GM19193 (cell line): ENCODE measurements at regions not wholly inside any gene's neighbourhood (a gene's known extent, or its start where the extent isn't known, plus 50 kb on each side); places are given as distances from the start of the nearest gene placed in this dataset.

Experiments used
- POLR2A ChIP-seq: IDR thresholded peaks from 4 replicates; pipeline ENCODE4 v1.6.1; 2011; ENCODE audit not compliant: insufficient read depth, insufficient read length; ENCODE audit errors: extremely low read depth

DNA sequence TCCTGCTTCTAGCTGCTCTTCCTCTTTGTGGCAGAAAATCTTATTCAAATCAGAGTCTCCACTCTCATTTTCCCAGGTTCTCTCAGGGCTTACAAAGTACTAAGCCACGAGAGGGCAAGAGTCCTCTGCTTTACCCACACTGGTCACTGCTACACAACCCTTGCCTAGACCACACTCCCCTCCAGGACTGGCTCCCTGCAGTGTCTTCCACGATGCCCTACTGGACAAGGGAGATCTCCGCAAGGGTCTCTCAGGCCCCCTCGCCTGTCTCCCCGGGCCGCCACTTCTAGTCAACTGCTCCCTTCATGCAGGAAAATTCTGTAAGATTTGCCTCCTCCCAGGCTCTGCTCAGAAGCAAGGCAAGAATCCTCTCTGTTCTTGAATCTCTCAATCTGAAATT, 319.6 kb downstream of the RRAGC start:
- TF ChIP-seq POLR2A, result no peak

DNA sequence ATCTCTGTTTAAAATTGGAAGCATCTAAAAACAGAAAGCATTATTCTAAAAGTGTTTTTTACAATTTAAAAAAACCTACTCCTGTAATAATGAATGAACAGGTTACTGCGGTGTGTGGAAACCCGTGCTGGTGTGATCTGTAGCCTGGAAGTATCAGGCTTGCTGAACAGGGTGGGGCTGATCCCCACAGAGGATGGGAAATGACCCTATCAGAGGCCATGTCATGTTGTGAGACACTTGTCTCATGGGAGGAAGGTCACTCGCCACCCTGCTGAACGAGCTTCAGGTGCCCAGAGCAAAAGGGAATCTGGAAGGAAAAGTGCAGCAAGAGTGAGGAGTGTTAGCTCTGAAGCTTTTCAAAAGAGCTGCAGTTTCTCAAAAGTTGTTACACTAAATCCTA, 320.7 kb downstream of the RRAGC start:
- TF ChIP-seq POLR2A, result no peak

DNA sequence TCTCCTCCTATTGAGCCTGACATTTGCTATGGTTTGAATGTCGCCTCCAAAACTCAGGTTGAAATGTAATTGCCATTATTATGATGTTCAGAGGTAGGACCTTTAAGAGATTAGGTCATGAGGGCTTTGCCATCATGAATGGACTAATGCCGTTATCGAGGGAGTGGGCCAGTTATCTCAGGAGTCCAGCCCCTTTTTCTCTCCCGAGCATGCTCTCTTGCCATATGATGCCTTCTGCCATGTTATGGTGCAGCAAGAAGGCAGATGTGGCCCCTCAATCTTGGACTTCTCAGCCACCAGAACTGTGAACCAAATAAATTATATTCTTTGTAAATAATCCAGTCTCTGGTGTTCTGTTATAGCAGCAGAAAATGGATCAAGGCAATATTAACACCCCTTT, 323.5 kb downstream of the RRAGC start:
- no peak for TF ChIP-seq POLR2A

DNA sequence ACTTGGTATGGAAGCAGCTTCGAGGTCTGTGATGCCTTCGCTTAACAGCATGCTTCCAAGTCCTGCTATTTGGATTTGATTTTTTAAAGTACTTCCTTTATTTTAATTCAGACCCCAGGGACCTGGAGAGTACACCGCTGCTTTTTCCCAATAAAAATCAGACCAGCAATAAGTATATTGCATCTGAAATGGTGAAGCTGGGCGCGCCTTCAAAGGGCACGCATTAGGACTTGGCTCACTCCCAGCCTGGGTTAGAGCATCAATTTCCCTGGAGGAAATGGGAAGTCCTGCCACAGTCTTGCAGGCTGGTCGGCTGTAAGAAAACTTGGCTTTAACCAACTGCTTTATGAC, 325.1 kb downstream of the RRAGC start:
- TF ChIP-seq POLR2A, result no peak

DNA sequence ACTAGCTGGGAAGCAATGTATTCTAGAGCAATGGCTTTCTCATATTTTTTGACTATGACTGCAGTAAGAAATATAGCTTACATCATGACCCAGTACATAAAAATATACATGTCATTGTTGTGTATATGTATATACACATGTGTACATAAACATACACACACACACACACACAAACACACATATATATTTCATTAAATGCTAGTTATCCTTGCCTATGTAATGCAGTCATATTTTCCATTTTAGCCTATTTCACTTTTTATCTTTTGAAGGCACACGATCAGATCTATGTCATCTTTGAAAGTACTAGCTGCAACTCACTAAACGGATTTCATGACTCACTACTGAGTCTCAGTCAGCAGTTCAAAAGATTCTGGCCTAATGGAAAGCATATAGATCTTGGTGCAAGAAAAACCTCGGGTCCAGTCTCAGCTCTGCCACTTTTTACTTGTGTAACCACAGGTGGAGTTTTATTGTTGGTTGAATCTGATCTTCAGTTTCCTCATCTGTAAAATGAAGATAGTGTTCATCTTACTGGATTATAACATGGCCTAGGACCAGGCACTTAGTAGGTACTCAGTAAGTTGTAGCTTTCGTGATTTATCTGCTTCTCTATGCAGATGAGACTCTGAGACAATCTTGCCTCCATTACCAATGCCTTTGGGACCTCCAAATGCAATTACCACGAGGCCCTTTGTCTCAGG, 325.6 kb downstream of the RRAGC start:
- no peak for TF ChIP-seq POLR2A

DNA sequence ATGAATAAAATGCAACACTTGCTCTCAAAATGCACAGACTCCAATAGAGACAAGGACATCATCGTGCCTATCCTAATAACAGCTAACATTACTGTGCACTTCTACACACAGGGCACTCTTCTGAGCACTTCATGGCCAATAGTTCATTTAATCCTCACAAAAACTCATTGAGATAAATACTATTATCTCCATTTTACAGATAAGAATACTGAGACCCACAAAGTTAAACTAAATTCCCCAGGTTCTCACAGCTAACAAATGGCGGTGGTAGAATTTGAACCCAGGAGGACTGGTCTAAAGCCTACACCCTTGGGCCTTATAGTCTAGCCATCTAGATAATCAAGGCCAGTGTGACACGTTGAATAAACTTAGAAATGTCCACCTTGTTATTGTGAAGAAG, 328.6 kb downstream of the RRAGC start:
- TF ChIP-seq POLR2A, result no peak

DNA sequence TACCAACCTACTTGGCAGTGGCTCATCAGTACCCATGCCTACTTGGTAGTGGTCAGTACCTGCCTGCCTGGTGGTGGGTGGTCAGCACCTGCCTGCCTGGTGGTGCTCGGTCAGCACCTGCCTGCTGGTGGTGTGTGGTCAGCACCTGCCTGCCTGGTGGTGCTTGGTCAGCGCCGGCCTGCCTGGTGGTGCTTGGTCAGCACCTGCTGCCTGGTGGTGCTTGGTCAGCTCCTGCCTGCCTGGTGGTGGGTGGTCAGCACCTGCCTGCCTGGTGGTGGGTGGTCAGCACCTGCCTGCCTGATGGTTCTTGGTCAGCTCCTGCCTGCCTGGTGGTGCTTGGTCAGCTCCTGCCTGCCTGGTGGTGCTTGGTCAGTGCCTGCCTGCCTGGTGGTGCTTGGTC, 329.6 kb downstream of the RRAGC start:
- no peak for TF ChIP-seq POLR2A

DNA sequence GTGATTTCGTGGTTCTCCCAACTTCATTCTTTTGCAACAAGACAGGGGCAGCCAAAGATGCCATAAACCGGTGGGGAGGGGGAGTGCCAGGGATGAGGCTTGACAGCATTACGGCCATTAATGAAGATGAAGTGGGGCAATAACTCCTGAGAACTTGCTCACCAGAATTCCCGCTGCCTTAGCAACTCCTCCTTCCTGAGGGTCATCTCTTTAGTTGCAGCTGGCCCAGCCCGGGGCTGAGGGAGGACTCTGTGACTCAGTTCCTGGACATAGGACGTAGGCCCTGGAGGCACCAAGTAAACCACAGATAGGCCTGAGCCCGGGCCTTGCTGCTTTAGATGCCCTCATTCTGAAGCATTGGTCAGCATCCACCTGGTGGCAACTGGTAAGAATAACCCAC, 330.2 kb downstream of the RRAGC start:
- no peak for TF ChIP-seq POLR2A

DNA sequence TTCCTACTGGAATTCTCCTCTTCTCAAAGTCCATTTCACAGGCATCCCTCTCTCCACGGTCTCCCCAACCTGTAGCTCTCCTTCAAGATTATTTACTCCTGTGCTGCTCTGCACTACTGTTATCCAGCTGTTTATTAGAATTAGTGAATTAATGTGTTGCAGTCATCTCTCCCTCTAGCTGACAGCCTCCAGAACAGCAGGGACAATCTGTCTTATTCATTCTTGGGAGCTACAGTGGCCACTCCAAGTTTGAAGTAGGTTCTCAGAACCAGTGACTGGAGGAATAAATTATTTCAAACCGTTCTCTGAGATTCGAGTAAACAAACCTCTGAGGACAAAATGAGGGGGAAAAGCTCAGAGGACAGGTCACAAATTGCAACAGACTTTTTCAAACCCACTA, 330.9 kb downstream of the RRAGC start:
- no peak for TF ChIP-seq POLR2A

DNA sequence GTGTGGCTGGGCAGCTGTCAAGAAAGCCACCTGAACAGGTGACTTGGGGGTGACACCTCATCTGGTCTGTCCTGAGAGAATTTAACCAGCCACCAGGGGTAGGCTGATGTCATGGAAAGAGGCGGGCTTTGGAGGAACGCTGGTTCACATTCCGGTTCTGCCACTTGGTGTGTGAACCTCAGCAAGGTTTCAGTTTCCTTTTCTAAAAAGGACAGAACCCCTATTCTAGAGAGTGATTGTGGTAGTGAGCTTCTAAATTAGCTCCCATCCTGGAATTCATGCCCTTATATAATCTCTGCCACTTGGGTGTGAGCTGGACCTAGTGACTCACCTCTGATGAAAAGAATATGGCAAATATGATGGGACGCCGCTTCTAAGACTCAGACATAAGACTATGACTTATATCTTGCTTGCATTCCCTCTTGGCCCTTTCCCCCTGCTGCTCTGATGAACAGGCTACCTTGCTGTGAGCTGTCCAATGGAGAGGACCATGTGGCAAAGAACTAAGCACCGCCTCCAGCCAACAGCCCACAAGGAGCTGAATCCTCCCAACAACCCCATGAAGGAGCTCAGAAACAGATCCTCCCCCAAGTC, 332.1 kb downstream of the RRAGC start:
- TF ChIP-seq POLR2A, result no peak

DNA sequence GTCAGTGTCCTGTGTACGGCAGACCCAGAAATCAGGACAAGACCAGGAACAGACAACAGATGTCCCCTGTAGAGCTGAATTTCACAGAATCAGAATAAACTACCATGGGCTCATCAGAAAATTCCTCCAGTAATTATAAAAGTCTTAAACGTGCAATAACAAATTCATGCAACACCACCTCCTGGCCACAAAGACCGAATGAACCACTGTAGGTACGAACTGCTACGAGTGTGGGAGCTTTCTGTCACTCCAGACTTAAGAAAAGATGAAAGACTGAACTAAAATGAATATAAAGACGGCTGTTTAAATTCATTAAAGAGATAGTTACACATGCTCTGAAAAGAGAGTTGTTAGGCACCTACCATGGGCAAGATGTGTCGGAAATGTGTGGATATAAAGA, 333.5 kb downstream of the RRAGC start:
- TF ChIP-seq POLR2A, result no peak

DNA sequence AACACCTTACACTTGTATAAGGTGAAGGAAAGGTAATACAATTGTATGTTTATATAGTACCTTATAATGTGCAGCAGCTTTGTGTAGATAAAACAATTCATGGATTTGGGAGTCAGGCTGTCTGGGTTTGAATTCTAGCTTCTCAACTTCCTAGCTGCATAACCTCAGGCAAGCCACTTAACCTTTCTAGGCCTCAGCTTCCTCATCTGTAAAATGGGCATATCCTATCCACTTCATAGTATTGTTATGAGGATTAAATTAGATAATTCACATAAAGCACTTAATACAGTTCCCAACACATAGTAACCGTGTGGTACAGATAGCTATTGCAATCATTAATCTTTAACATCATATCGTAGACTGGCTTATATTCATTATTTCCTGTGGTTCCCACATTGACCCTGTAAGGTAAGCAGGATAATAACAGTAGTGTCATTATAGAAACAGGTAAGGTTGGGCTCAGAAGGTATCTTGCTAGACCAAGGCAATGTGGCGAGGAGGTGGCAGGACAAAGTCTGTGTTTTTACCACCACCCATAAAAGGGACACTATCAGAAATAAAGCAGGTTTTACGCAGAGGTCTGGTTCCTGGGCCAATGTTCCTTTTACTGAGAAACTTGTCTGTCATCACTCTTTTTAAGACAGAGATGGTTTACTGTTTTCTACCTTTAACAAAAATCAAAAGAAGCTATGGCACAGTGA, 334.1 kb downstream of the RRAGC start:
- TF ChIP-seq POLR2A, result no peak

DNA sequence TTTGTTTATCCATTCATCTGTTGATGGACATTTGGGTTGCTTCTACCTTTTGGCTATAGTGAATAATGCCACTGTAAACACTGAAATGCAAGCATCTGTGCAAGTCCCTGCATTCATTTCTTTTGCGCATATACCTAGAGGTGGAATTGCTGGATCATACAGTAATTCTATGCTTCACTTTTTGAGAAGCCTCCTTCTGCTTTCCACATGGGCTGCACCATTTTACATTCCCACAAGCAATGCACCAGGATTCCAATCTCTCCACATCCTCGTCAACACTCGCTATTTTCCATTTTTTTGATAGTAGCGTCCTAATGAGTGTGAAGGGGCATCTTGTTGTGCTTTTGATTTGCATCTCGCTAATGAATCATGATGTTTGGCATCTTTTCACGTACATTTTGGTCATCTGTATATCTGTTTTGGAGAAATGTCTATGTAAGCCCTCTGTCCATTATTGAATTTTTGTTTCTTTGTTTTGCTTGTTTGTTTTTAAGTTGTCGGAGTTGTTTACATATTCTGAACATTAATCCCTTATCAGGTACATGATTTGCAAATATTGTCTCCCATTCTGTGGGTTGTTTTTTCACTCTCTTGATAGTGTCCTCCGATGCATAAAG, 335.4 kb downstream of the RRAGC start:
- TF ChIP-seq POLR2A, result no peak

DNA sequence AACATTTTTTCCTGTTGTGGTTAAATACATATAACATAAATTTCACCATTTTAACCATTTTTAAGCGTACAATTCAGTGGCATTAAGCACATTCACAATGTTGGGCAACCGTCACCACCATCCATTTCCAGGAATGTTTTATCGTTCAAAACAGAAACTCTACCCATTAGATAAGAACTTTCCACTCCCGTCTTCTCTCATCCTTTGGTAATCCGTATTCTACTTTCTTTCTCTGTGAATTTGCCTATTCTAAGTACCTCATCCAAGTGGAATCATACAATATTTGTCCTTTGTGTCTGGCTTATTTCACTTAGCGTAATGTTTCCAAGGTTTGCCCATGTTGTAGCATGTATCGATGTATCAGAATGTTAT, 336.0 kb downstream of the RRAGC start:
- TF ChIP-seq POLR2A, result no peak

DNA sequence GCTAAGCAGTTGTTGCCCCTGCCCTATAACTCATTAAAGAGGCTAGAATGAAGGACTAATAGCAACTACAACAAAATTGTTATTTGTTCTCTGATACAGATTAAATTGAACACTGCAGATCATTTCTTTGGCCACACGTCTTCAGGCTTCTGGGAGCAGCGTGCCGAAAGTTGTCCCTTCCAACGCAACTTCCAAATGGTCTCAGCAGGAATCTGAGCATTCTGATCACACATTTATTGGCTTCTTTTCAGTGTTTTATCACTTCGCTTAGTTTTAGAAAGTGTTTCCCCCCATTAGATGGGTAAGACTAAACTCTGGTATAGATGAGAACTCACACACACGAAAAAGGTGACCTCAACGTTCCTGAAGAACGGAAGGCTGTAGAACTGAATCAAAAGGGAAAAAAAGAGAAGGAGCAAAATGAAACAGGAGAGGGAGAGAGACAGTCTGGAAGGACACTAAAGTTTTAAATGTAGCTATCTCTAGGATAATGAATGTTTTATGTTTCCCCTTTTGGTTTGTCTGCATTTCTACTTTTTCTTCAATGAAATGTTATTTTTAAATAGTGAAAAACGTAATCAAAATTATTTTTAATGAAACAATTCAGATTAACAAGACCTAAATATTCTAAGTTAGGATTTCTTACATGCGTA, 336.5 kb downstream of the RRAGC start:
- no peak for TF ChIP-seq POLR2A
